ENCODE measurements at regions not wholly inside any gene's neighbourhood (a gene's known extent, or its start where the extent isn't known, plus 50 kb on each side); places are given as distances from the start of the nearest gene placed in this dataset.

DNA sequence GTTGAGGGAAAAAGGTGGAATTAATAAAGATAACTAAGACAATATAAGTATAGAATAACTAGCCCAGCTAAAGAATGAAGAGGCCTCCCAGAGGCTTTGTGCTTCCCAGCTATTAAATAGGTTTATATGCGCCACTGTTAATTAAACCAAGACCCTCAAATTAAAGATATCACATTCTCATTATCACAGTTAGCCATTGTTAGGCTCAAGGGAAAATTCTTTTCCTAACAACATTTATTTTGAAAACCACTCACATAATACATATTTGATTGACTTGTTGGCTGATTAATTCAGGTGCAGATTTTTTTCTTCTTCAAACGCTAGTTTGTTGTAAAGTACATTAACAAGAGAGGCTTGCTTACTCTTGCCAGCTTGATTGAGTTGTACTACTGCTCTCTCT lies 216.8 kb upstream of the TRAM1L1 start:
- Histone ChIP-seq H3K9me3 (ENCODE audit: control insufficient read depth, insufficient read depth, low read depth, low read length) (no peaks in the 10 kb centered on the region), H3K27me3 (ENCODE audit: control insufficient read depth, insufficient read depth, low read length) (no peaks in the 10 kb centered on the region), H3K4me3 (ENCODE audit: low read depth in 2 of 2, low read length in 2 of 2) (no peak overlapping the region), H3K27ac (ENCODE audit: low read length) (no peak overlapping the region), H3K4me1 (ENCODE audit: control insufficient read depth, insufficient read depth, low read length) (no peaks in the 10 kb centered on the region), H3K36me3 (ENCODE audit: control insufficient read depth, insufficient read depth, low read length) (no peaks in the 10 kb centered on the region)
- ChIA-PET CTCF (no interaction called here), POLR2A (no interaction called here)
- BruUV-seq (replicated peaks), result no TSS peak
- DNase-seq (ENCODE audit: low read depth, low spot score), result no peak
- intact Hi-C loops (cut with micrococcal nuclease; ENCODE audit: unreplicated experiment) (no loop called here), in situ Hi-C loops (cut with HindIII; ENCODE audit: low pct_unique_long_range_greater_than_20kb, low sequenced_read_pairs) (no loop called here)
- no peak for ATAC-seq
- TF ChIP-seq TCF7L2 (IDR thresholded peaks at IDR 0.05; ENCODE audit: low read depth, low read length) (no peak), REST (IDR thresholded peaks at IDR 0.05; ENCODE audit: insufficient read depth in 1 of 2, low read depth in 2 of 2, low read length in 1 of 2) (no peak), POLR2AphosphoS5 (IDR thresholded peaks at IDR 0.05; ENCODE audit: low read depth, low read length) (no peak), SIN3A (IDR thresholded peaks at IDR 0.05; ENCODE audit: borderline replicate concordance, insufficient read depth, low read depth, low read length) (no peak), CTCF (IDR thresholded peaks at IDR 0.05) (no peak)

- Histone ChIP-seq H3K36me3 (ENCODE audit: control insufficient read depth, insufficient read depth, low read length) (no peaks in the 10 kb centered on the region), H3K27ac (ENCODE audit: low read length) (no peak overlapping the region), H3K9me3 (ENCODE audit: control insufficient read depth, insufficient read depth, low read depth, low read length) (no peaks in the 10 kb centered on the region), H3K4me1 (ENCODE audit: control insufficient read depth, insufficient read depth, low read length) (no peaks in the 10 kb centered on the region), H3K4me3 (ENCODE audit: low read depth in 2 of 2, low read length in 2 of 2) (no peak overlapping the region), H3K27me3 (ENCODE audit: control insufficient read depth, insufficient read depth, low read length) (no peaks in the 10 kb centered on the region)
- no peak for DNase-seq (ENCODE audit: low read depth, low spot score)
- CTCF ChIA-PET, result no interaction called here
- POLR2A ChIA-PET, result no interaction called here
- no peak for ATAC-seq
- no TSS peak for BruUV-seq (replicated peaks)
- TF ChIP-seq REST (IDR thresholded peaks at IDR 0.05; ENCODE audit: insufficient read depth in 1 of 2, low read depth in 2 of 2, low read length in 1 of 2) (no peak), POLR2AphosphoS5 (IDR thresholded peaks at IDR 0.05; ENCODE audit: low read depth, low read length) (no peak), CTCF (IDR thresholded peaks at IDR 0.05) (no peak), SIN3A (IDR thresholded peaks at IDR 0.05; ENCODE audit: borderline replicate concordance, insufficient read depth, low read depth, low read length) (no peak), TCF7L2 (IDR thresholded peaks at IDR 0.05; ENCODE audit: low read depth, low read length) (no peak)
- in situ Hi-C loops (cut with HindIII; ENCODE audit: low pct_unique_long_range_greater_than_20kb, low sequenced_read_pairs) (no loop called here), intact Hi-C loops (cut with micrococcal nuclease; ENCODE audit: unreplicated experiment) (no loop called here)
Measured at GRCh38 chr4:117311215-117311614, 225.8 kb upstream of the TRAM1L1 start.
